GM18511 (cell line): ENCODE measurements at regions not wholly inside any gene's neighbourhood (a gene's known extent, or its start where the extent isn't known, plus 50 kb on each side); places are given as distances from the start of the nearest gene placed in this dataset.
A peak's percentile ranks its signal among the peaks of the same experiment; 100 is the strongest.
"Not testable (repeated sequence)": the region's sequence is repeated elsewhere in the genome, so short reads cannot be mapped to it uniquely, and the experiment has no call there.

Experiments used
- ATAC-seq: cut with Tn5 transposase; IDR thresholded peaks from one replicate; pipeline ENCODE4 v1.9.1; 2021; ENCODE audit warnings: mild to moderate bottlenecking, moderate library complexity; ENCODE audit not compliant: unreplicated experiment

DNA sequence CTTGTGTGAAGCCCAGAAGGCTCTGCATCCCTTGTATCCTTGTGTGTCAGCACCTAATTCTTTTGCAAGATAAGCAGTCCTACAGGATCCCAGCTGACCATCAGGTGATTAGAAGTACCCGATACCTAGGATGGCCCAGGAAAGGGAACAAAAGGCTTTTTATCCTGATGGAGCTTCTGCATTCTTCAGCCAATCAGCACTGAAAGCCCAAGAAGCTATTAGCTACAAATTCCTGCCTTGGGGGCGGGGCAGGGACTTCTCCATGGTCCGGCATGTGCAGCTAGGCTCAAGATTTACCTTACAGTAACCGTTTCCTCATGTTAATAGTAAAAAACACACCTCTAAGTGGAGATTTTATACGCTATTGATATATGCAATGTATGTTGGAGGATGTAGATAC lies 264.6 kb upstream of the THUMPD2 start:
- no peak for ATAC-seq

DNA sequence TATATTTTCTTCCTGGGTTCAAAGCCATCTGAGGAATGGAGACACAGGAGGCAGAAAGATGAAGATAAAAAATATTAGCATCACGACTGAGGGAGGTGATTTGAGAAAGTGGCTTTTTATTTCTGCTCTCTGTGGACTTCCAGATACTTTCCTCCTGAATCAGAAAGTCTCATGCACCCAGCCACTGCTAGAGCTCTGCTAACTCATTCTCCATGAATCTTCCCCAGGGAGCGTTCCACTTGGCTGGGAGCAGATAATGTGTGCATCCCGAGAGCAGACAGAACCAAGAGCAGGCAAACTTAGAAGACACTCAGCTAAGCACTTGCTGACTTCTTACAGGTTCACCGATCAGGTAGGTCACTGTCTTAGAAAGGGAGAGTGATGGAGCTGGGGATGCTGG lies 264.1 kb upstream of the THUMPD2 start:
- ATAC-seq, result no peak

DNA sequence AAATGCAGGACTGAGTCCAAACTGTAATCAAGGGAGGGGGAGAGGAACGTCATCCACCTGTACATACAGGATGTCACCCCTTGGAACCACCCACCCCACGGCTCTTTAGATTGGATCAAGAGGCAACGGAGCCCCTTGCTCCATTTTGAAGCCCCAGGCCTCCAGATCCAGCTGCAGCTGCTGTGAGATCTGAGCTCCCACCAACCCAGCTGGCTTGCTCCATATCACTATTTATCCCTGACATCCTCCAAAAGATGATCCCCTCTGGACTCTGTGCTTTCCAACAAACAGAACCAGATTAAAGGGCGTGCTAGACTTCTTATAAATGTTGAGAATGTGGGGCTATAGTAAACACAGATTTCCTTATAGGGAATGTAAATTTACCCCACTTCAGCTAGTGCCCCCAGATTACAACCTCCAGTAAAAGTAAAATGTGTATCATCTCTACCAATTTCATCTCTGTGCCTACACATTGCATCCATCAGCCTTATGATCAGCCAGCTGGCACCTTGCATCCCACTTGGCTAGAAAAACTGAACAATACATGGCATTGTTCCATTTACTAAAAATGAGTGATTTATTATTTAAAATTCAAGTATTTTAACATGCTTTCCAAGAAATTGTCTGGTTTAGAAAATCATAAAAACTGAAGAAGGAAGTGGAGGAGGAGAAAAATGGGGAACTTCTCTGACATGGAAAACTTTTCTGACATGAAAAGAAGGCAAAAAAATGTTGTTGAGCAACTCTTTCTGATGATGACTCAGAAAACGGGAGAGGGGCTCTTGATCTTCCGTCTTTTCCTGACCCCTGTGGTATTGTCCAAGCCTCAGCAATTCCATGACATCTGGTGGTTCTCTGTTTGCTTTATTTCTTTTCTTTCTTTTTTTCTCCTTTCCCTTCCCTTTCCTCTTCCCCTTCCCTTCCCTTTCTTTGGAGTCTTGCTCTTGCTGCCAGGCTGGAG lies 262.6 kb upstream of the THUMPD2 start:
- ATAC-seq, result no peak

DNA sequence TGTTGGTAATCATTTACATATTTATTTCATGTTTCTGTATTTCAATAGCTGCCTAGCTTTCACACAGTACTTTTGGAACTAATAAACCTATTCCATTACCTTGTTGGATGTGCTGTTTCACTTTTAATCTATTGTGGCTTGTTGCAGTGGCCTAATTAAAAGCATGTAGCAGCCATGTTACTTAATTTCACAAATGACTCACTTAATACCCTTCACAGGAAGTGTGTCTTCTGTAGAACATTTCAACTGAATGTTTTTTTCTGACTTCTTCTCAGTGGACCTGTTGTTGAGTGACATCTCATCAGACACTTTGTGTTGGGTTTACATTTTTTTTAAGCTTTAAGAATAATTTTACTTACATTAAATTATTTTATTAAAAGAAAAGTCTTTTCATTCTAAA lies 260.5 kb upstream of the THUMPD2 start:
- no peak for ATAC-seq

DNA sequence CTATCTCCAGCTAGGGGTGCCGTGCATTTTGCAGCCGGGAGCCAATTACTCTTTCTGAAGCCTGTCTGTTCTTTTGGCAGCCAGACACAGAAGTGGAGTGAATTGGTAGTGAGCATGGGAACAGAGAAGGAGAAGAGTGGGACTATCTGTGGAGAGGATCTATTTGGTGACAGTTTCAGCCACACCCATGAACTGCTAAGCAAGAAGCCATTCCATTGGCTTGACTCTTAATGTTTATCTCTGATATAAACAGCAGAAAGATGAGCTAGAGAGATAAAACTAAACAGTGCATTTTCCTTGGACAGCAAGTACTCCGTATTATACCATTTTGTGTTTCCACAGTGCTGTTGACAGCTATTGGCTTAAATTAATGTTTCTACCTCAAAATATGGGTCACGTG lies 259.6 kb upstream of the THUMPD2 start:
- ATAC-seq, result no peak

DNA sequence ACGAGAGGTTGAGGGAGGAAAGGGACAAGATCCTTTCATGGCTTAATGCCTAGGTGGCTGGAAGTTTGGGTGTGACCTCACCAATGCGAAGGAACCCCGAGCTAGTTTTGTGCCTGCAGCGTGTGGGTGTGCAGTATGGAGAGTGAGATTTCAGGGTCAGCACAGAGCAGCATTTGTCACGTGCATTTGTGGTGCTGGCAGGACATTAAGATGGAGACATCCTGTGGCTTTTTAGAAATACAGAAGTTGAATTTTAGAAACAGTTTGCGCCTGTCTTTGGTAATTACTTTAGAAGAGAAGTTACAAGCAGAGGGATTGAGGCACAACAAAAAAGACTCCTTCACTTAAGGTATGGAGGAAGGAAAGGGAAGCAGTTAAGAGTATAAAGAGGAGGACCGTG lies 258.2 kb upstream of the THUMPD2 start:
- ATAC-seq, result no peak

DNA sequence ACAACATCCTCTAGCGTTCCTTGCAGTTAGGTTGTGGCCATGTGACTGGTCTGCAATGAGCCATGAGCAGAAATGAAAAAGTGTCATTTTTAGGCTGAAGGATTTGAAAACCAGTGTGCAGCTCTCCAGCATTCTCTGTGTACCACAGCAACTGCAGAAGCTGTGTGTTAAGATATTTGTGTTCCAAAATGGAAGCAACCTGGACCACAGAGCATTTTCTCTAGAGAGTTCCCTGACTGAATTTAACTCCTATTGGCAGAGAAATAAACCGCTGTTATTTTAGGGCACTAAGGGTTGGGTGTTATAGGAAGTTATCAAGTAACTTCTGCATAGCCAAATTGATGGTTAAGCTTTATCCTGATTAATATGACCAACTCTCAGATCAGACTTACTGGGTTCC lies 257.2 kb upstream of the THUMPD2 start:
- no peak for ATAC-seq

DNA sequence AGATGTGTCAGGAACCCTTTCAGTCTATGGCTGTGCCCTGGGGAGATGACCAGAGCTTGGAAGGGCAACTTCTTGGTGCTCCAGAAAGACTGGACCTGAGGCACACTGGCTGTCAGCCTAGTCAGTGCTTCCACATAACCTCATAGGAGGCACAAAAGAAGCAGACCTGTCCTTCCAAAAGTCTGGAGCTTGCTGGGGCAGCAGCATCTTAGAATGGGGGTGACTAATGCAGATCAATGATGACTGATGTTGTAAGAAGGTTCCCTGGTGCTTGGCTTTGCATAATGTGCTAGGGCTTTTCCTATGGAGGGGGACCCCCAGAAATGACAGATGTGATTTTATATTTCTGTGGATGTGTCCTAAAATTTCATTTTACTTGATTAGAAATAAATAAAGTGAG lies 255.7 kb upstream of the THUMPD2 start:
- ATAC-seq, result no peak

DNA sequence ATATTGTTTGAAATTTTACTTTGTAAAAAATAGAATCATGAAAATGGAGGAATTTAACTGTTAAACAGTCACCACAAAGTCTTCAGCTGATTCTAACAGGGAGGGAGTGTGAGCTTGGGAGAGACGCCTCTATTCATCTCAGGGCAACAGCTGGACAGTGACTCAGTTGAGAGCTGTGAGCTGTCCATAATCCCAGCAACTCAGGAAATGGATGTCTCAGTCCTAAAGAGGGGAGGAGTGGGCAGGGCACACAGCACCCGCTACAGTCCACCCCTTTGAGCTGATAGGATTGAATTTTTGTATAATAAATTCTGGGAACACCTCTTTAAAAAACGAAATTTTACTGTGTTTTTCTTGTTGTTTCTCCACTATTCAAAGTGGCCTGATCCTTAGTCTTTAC lies 255.1 kb upstream of the THUMPD2 start:
- ATAC-seq, result no peak

DNA sequence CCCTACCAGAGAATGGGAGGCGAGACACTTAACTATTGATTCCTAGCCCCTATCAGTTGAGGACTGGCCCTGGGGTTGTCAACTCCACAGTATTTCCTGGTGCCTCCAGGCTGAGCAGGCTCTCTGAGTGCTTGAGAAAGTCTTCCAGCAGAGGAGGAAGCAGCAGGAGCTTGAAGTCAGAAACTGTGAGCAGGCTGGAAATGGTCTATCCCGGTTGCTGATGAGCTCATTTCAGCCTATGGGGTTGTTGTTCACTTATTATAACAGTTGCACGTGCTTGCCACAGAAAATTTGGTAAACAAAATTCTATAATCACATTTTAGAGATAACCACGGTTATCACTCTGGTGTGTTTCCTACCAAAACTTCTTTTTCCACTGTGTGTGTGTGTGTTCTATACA lies 254.7 kb upstream of the THUMPD2 start:
- ATAC-seq, result no peak

DNA sequence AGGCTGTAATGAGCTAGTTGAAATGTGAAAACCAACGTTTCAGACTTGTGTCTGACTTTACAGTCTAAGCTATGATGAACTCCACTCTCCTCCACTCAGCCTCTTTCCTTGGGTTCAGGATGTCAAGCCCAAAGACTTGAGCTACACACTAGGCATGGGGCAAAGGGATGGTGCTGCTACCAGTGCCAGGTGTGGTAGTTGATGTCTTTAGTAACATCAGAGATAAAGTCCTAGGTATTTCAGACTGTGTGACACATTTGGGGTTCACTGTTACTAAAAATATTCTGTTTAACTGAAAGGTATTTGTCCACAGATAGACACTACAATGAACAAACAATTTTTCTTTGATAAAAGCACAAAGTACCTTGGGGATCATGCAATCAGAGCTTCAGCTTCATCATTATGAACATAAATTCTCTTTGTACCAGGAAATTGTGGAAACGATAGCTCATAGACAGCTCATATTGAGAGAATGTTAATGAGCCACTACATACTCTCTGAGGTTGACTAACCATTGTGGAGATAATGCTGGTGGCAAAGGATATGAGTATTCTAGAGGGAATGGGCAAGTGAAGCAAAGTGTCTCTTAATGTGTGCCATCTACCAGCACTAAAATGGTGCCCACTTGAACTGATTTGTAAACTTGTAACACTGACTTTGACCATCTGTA lies 253.7 kb upstream of the THUMPD2 start:
- ATAC-seq, result no peak

DNA sequence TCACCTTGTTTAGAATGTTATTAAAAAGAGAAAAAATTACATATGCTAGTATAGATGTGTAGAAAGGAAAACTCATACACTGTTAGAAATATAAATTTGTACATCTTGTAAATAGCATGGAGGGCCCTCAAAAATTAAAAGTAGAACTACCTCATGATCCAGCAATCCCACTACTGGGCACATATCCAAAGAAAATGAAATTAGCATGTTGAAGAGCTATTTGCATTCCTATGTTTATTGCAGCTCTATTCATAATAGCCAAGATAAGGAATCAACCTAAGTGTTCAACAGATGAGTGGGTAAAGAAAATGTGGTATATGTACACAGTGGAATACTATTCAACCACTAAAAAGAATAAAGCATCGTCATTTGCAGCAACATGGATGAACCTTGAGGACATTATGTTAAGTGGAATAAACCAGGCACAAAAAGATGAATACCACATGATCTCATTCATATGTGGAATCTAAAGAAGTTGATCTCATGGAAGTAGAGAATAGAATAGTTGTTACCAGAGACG lies 251.5 kb upstream of the THUMPD2 start:
- ATAC-seq, result no peak

DNA sequence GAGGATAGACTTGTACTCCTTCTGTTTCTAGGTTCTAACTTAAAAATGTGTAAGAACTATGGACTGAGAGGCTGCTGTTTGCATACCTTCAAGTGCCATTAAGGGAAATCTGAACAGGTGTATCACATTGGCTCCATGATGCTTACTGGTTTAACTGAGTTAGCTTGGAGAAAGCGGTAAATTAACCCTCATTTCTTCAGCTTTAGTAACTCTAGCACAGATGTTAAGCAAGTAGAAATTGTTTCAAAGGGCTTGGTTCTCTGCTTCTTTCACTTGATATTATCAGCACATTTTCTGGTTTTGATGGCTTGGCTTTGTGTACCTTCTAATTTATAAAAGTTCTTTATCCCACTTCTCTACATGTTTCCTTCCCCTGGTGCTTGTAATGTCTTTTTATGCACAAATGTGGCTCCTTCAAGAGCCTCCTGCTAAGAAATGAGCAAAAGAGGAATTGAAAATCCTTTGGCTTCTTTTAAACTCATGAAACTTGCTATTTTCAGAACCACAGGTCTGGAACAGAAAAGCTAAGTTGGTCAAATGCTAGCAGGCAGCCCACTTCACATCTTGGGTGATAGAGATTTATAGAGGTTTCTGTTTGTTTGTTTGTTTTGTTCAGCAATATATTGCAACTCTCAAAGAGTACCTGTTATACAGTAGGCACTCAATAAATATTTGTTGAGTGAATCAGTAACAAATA lies 249.9 kb upstream of the THUMPD2 start:
- ATAC-seq, result peak; percentile 92

DNA sequence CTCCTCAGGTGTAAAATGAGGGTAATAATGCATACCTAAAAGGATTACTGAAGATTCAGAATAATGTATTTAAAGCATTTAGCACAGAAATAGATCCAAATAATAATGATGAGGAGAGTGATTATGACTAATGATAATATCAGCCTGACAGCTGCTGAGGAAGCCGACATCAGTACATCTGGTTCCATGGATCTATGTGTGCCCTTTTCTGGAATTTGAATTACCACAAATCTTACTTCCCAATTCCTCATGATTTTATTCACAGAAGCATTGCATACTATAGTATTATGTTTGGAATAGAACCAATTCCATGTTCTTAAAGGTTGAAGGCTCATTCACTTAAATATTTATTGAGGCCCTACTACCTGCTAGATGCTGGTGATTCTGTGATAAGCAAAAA lies 248.9 kb upstream of the THUMPD2 start:
- no peak for ATAC-seq

DNA sequence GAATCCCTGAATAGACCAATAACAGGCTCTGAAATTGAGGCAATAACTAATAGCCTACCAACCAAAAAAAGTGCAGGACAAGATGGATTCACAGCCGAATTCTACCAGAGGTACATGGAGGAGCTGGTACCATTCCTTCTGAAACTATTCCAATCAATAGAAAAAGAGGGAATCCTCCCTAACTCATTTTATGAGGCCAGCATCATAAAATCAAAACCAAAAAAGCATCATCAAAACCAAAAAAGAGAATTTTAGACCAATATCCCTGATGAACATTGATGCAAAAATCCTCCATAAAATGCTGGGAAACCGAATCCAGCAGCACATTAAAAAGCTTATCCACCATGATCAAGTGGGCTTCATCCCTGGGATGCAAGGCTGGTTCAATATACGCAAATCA lies 246.2 kb upstream of the THUMPD2 start:
- not testable (repeated sequence) for ATAC-seq

DNA sequence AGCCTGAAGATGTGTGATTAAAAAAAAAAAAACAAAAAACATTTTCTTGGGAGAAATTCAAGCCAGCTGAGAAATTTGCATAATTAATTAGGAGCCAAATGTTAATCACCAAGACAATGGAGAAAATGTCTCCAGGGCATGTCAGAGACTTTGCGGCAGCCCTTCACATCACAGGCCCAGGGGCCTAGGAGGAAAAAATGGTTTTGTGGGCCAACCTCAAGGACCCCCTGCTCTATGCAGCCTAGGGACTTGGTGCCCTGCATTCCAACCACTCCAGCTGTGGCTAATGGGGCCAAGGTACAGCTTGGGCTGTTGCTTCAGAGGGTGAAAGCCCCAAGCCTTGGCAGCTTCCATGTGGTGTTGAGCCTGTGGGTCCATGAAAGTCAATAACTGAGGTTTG lies 241.9 kb upstream of the THUMPD2 start:
- ATAC-seq, result no peak

DNA sequence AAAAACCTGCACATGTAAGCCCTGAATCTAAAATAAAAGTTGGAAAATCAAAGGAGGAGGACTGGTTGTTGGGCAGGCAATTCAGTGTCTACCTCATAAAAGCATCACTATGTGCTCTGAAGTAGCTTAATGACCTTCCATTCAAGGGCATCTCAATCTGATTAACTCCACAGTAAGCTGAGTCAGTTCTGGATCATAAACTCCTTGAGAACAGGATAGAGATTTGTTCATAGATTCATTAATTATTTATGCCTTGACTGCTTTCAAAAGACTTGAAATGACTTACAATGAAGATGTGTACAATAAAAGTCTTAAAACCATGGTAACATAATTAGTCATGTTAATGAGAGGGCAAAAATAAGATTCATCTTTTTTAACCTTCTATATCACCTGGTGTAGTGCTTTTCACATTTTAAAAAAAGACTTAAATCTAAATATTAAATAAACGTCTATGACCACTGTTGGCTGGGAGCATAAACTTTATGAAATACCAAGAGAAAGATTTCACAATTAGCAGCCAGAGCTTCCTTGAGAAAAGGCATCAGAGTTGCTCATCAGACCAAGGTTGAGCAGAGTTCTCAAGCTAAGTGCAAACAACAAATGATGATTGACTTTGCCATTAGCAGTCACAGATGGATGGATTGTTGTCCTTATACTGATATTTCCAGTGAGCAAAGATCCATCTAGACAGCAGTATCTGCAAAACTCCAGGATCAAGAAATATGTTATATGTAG lies 237.3 kb upstream of the THUMPD2 start:
- ATAC-seq, result no peak

DNA sequence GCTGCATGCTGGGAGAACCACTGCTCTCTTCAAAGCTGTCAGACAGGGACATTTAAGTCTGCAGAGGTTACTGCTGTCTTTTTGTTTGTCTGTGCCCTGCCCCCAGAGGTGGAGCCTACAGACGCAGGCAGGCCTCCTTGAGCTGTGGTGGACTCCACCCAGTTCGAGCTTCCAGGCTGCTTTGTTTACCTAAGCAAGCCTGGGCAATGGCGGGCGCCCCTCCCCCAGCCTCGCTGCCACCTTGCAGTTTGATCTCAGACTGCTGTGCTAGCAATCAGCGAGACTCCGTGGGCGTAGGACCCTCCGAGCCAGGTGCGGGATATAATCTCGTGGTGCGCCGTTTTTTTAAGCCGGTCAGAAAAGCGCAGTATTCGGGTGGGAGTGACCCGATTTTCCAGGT lies 234.9 kb upstream of the THUMPD2 start:
- ATAC-seq, result not testable (repeated sequence)

DNA sequence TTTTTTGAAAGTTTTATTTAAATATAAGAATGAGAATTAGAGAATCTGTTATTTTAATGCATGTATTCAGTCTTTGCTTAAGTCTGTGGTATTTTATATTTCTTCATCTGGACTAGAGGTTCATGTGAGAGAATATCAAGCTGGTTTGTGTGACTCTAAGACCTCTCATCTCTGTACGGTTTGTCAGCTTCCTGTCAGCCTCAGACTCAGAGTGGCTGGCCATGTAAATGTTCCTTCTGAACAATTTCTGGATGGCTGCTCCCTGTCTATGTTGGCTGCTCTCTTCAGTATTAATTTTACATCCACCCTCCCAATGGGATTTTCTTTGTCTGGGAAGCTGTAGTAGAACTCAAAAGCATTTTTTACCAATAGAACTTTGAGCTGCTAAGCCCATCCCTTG lies 225.3 kb upstream of the THUMPD2 start:
- ATAC-seq, result no peak

DNA sequence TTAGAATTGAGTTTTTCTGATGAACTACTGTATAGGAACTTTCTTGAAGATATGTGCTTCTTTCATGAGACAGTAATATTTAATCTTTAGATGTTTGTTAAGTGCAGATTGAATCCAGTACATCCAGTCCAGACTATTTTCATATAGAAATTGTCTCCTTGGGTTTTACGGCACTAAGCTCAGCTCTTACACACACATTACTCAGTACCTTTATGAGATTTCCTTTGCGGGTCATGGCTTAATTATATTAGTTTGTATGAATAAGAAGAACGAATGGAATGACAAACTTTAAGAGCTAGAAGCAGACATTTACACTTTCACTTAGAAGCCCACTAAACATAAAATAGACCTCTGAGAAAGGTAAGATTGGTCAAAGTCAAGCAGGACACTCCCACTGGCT lies 223.3 kb upstream of the THUMPD2 start:
- ATAC-seq, result no peak

DNA sequence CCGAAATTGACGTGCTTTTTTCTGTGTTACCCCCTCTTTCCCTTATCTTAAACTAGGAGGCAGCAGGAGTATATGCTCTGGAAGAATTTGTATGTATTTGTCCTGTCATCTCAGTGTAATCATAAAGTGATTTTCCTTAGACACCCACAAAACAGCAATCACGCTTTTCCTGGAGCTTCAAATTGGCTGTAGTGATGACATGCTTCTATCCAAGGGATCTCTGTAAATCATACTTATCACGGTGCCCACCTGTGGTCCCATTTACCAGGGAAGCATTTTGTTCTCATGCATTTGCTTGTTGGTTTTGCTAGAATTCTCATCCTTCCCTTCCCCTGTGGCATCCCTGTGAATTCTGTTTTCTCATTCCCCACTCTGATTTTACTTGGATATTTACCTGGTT lies 220.8 kb upstream of the THUMPD2 start:
- no peak for ATAC-seq
